Activated CD8-positive, alpha-beta memory T cell treated with anti-CD3 and anti-CD28 coated beads, Interleukin-2, amount 50 U/mL, for 1 hour (primary cell): ENCODE measurements at regions not wholly inside any gene's neighbourhood (a gene's known extent, or its start where the extent isn't known, plus 50 kb on each side); places are given as distances from the start of the nearest gene placed in this dataset.

Experiments
- DNase-seq: peaks from one replicate; pipeline ENCODE4 v3.0.0-alpha.2; 2020; ENCODE audit errors: extremely low read depth

DNA sequence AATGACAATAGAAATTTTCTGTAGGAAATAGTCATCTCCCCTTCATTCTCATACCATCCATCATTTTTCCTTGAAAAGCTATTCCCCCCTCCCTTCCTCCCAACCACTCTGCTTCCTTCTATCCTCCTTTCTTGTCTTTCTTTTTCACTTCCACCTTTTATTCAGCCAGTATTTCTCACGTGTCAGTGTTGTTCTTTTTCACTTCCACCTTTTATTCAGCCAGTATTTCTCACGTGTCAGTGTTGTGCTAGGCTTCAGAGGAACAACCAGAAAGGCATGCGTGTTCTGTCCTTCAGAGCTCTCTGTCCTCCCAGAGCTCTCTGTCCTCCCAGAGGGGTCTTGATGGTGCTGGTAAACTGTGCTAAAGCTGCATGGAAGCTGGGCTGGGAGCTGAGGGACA lies 419.6 kb downstream of the GADD45G start:
- DNase-seq, result no peak

DNA sequence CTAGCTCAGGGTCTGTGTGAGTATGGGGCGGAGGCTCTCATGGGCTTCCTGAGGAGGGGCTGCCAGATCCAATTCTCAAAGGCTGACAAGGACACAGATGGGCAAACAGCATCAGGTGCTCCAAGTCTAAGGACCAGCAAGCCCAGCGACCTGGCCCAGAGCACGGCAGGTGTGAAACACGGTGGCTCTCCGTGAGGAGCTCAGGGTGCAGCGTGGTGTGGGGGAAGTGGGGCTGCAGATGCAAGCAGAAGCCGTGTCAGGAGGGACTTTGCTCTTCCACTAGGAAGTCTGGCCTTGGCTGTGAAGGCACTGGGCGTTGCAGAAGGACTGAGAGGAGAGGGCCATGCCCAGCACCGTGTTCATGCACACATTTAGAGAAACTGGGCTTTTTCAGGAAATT lies 420.0 kb downstream of the GADD45G start:
- no peak for DNase-seq

DNA sequence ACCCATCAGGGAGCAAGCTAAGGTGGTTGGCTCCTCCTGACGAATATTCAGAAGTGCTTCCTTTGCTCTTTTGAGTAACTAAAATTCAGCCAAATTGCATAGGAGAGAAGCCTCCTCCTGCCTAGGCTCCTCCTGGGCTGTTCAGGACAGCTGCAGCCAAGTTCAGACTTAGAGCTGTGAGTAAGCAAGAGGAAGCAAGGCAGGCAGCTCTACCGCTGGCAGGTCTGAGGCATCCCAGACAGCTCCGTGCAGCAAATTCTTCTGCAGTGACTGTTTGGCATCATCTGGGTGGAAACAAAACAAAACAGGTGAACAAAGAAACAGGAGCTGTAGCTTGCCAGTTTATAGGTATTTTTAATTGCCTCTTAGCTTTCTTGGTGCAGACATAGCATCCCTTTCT lies 421.0 kb downstream of the GADD45G start:
- DNase-seq, result no peak

GRCh38 chr9:90027296-90027790 lies 422.5 kb downstream of the GADD45G start:
- DNase-seq, result no peak

- no peak for DNase-seq
Measured at GRCh38 chr9:90029386-90029785, 424.6 kb downstream of the GADD45G start.

DNA sequence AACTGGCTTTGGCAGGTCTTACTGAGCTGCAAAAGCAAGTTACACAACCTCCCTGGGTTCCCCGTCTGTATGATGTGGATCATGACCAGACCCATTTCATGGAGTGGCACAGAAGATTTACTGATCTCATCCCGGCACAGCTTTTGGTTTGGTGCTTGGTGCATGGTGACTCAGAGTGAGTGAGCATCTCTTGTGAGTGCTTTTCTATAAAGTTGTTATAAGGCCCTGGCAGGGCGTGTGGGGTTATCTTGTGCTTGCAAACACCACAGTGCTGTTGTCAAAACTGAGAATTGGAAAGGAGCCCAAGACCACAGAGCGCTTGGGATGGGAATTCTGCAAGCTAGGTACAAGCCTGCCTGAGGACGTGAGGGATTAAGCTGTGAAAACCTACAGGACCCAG lies 425.2 kb downstream of the GADD45G start:
- DNase-seq, result no peak

DNA sequence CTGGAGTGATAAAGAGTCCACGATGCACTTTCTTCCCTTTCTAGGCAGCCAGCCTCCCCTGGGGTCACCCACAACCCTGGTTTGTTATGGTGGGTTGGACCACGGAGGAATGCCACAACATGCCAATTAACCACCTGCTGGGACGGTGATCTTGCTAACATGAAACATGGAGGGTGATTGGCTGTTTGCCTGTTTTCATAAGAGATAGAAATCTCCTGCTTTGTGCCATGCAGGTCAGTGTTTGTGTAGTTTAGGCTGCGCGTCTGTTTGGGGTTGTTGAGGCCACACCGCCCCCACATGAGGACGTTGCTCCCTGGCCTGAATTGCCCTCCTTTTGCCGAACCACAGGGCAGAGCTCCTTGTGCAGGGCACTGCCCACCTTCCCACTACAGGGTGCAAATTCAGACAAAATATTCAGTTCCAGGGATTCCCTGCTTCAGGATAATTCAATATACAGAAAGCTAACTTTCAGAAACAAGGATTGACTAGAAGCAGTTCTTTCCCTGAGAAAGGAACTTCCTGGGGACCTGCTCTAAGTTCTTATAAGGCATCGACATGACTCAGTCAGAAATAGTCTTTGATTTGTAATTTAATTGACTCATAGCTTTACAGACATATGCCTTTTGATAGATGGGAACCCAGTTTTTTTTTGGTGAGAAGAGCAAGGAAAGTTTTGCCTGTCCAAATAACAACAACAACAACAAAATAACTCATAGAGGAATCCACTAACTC lies 427.6 kb downstream of the GADD45G start:
- DNase-seq, result no peak

DNA sequence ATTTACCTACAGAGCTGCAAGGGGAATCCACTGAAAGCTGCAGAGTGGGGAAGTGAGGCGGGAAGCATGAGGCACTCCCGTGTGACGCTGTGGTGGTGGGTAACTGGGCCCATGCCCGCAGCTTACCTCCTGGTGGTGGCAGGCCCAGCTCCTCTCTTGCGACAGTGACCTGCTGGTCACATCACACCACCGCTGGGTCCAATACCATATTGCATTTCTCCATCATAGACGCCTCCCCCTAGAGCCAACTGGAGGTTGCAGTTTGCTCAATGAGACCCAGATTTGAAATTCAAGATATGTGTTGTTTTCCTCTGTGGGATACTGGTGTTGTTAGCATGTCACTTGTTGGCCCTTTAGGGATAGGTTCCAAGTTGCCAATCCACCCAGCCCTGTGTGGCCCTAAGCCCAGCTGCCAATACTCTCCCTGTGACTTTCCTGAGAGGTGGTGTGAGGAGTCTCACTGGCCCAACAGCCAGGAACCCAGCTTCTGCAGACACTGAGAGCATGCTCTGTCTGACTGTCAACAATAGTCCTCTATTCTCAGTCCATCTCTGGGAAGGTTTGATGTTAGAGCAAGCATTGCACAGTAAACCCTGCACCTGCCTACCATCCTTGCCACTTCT lies 428.3 kb downstream of the GADD45G start:
- no peak for DNase-seq

- no peak for DNase-seq
Measured at GRCh38 chr9:90034071-90034470, 429.3 kb downstream of the GADD45G start.

DNA sequence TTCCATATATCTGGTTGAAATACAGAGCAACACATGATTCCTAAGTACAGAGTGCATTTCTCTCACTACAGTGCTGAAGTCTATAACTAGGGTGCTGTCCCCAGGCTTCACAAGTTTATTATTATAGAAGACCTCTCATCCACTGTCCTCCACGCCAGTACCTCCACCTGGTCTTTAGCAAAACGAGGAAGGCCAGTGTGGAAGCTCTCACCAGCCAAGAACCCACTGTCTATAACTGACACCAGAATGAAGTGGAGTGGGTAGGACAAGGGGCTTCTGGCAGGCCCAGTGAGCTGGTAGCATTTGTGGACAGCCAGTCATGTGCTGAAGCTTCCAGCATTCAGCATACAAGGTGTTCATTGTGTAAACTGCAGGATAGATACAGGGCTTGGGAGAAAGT lies 430.7 kb downstream of the GADD45G start:
- no peak for DNase-seq

- no peak for DNase-seq
Measured at GRCh38 chr9:90037146-90037797, 432.5 kb downstream of the GADD45G start.

DNA sequence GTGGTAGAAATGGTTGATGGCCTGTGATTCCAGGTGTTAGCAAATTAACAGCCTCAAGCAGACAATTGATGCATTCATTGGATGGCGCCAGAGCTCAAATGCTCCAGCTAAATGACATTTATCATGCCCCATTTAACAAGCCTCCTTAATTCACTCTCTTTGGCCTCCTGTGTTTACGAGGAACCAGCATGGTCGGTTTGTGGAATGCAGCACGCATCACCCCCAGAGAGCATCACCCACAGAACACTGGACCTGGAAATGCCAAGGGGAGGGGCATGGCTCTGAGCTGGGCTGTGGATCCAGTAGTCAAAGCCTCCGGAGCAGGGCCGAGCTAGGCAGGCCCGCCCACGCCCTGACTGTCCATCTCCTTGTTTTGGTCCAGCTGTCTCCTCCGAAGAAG lies 434.0 kb downstream of the GADD45G start:
- DNase-seq, result no peak

DNA sequence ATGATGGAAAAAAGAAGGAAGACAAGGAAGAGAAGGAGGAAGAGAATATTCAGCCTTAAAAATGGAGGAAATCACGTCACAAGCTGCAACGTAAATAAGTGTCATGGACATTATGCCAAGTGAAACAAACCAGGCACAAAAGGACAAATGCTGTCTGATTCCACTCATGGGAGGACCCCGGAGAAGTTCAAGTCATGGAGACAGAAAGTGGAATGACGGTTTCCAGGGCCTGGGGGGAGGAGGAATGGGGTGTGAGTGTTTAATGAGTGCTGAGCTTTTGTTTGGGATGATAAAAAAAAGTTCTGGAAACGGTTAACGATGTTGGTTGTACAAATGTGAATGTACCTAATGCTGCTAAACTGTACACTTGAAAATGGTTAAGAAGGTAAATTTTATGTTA lies 439.5 kb downstream of the GADD45G start:
- no peak for DNase-seq

DNA sequence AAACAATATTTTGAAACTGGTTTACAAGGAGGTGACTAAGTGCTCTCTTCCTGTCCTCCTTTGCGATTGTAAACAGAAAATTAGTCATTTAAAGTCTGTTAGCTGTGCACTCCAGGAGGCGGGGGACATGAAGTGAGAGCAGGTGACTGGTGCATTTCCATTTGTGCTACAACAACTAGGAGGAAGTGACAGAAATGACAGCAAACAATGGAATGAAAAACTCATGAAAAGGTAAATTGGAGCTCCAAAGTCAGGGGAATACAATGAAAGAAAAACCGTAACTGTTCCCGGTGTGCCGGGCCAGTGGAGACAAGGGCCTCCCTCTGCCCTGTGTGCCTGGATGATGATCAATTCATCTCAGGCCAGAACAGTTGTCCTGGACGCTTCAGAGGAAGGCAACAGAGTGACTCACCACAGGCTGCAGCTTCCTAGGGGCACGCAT lies 439.9 kb downstream of the GADD45G start:
- DNase-seq, result no peak

DNA sequence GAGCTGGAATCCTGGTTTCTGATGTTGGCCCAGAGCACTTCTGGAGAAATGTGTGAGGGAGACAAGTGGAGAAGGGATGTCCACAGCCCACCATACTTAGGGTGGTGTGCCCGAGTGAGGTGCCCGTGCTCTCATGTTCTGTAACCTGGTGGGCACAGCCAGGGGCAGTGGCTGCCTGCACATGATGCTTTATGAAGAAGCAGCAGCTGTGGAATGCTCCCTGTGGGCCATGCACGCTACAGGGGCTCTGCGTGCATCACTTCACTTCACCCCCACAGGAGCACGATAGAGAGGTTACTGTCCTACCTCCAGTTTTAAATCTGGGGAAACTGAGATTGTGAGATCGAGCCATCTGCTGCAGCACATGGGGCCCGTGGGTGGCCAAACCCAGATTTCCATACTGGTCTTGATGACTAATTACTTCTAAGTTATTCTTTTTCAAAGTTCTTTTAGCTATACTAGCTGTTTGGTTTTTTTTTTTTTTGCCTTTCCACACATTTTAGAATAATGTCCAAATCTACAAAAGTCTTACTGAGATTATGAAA lies 441.6 kb downstream of the GADD45G start:
- DNase-seq, result no peak

DNA sequence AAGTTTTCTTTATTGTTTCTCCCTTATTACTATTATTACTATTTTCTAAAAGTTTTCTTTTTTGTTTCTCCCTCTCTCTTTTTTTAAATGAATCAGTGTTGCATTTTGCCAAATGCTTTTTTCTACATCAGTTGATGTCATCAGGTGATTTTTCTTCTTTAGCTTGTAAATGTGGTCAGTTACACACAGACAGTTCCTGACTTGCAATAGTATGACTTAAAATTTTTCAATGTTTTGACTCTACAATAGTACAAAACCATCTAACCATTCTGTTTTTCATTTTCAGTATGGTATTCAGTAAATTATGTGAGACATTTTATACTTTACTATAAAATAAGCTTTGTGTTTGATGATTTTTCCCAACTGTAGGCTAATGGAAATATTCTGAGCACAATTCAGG lies 443.0 kb downstream of the GADD45G start:
- DNase-seq, result no peak

DNA sequence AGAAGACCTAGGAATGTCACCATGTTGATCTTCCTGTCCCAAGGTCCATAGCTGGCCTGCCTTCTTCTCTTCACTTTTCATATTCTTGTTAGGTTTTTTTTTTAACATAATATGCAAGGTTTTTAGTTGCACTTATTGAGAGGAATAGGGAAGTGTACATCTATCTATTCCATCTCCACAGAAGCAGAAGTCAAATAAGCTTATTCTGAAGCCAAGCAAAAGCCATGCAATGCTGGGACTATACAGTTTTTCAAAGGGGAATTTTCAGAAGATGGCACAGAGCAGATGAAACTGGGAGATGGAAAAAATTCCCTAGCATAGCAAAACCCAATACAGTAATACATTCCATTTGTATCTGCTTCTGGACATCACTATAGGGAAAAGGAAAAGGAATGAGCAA lies 447.6 kb downstream of the GADD45G start:
- no peak for DNase-seq

DNA sequence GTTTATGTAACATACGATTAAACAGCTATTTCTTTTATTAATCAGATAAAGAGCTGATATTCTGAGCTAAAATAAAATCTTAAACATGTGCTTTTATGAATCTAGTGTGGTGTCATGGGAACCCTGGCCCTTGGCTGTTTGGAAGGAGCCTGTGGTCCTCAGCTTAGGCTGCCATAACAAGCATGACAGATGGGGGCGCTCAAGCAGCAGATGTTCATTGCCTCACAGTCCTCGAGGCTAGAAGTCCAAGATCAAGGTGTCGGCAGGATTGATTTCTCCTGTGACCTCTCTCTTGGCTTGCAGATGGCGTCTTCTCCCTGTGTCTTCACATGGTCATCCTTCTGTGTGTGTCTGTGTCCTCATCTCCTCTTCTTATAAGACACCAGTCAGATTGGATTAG lies 448.2 kb downstream of the GADD45G start:
- no peak for DNase-seq

DNA sequence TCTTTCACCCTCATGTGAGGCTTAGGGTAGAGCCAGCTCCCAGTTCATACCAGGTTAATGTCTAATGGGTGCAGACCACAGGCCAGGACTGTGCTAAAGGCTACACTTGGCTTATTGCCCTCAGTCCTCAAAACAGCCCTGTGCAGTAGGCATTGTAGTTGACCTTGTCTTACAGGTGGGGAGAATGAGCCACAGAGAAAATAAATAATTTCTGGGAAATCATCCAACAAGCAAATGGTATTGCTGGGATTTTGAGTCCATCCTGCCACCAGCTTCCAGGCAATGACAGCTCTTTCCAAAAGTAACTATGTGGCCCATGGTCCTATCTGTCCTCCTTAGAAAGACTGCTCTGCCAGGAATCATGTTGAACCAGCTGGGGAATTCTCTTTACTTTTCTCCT lies 450.0 kb downstream of the GADD45G start:
- DNase-seq, result no peak

DNA sequence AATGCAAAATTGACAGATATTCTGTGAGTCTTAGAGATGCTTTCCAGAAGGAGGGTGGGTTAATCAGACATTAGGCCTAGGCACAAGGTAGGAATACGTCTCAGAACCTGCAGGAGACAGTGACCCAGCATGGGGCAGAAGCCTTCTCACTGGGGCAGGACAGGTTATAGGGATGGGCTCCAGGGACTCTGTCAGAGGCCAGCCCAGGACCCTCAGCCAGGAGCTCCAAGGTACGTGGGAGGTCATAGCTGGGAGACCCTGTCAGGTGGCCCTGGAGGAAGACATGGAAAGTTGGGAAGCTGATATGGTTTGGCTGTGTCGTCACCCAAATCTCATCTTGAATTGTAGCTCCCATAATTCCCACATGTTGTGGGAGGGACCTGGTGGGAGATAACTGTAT lies 450.4 kb downstream of the GADD45G start:
- DNase-seq, result no peak

GRCh38 chr9:90057361-90057760 lies 452.5 kb downstream of the GADD45G start:
- no peak for DNase-seq

DNA sequence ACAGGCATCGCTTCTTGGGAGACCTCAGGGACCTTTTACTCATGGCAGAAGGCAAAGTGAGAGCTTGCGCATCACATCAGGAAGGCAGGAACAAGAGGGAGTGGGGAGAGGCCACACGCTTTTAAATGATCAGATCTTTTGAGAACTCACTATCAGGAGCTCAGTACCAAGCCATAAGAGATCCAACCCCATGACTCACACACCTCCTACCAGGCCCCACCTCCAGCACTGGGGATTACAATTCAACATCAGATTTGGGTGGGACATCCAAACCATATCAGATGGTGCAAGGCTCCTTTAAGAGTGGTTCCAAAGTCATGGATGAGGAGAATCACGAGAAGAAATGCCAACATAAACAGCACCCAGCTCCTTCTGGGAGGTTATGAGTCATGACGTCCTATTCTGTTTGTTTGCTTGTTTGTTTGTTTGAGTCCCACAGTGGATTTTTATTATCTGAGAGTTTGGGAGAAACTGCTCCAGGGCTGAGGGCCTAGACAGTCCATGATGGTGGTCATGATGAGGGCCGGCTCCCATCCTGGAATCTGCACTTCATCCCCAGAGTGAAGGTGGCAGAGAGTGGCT lies 453.5 kb downstream of the GADD45G start:
- no peak for DNase-seq
